GM18499 (cell line): ENCODE measurements at regions not wholly inside any gene's neighbourhood (a gene's known extent, or its start where the extent isn't known, plus 50 kb on each side); places are given as distances from the start of the nearest gene placed in this dataset.

ENCODE experiments used
- ATAC-seq: cut with Tn5 transposase; IDR thresholded peaks from one replicate; pipeline ENCODE4 v1.9.1; 2021; ENCODE audit warnings: moderate number of reproducible peaks; ENCODE audit not compliant: insufficient read depth, unreplicated experiment

- ATAC-seq = no peak
Observed at GRCh38 chr9:81141961-81142360, 547.4 kb downstream of the TLE1 start.

- no peak for ATAC-seq
Observed at GRCh38 chr9:81137976-81138568, 551.3 kb downstream of the TLE1 start.

GRCh38 chr9:81132796-81133195, 556.6 kb downstream of the TLE1 start:
- ATAC-seq = no peak

DNA sequence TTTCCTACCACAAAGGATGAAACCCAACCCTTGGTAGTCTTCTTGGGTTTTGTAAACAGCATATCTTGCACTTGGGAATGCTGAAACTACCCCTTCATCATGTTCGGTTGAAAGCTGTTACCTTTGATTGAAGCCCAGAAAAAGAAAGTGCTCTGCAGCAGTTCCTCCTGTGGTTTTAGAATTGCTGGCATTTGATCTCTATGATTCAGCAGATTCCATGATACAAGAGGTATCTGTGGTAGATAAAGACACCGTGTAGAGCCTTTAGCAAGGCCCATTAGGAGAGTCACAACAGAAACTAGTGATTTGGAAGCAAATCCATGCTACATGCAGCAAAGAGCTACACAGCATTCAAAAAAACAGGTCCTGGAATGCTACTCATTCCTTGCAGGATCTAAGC, 557.0 kb downstream of the TLE1 start:
- ATAC-seq = no peak

DNA sequence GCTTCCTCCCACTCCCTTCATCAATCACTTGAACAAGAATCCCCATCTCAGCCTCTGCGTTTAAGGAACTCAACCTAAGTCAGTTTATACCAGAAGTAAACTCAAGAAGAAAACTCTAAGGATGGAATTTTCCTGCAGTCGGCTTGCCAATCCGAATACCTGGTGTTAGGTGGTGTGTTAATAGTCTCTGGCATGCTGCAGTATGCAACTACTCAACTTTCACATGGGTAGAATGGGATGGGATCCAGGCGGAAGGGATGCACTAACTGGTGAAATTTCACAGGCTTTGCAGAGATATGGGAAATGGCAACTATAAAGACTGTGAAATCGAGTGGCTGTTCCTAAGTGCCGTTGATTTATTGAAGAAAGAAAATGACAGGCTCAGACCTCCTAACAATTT, 560.6 kb downstream of the TLE1 start:
- no peak for ATAC-seq

DNA sequence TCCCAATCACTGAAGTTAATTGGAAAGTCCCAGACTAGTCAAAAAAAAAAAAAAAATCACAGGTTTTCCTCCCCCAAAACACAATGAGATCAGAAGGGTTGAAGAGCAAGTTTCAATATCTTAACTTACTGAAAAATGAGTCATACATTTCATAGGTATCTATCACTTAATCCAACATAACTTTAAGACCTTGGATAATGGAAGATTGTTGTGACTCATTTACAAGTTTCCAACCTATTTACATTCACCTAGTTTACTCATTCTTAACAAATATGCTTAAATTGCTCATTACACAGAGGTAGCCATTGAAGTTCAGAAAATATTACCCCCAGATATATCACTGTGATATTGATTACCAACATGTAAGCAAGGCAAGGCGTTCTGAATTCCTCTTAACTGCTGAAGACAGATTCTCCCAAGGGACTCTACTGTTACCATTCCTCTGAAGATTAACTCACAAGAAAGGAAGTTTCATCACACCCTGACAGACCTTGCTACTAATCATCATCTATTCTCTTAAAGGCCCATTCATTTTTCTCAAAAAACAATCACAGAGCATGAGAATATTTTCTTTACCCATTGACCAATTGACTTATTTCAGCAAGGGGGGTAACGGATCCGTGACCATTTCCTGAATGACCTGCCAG, 563.8 kb downstream of the TLE1 start:
- no peak for ATAC-seq

DNA sequence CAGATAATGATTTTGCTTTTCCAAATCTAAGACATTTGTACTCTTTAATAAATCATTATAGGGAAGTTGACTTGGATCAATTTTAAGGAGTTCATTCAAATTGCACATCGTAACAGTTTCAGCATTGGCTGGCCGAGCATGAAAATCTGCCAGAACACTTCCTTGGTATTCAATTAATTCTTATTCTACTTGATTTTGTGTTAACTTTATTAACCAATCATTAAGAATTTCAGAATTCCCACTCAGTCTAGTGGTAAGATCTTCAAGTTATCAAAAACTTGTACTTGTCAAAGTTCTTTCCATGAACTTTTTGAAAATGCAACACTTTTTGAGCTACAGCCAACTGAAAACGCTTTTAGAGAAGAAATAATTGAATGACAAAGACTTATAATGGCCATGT, 565.8 kb downstream of the TLE1 start:
- no peak for ATAC-seq

GRCh38 chr9:81122749-81123148, 566.6 kb downstream of the TLE1 start:
- no peak for ATAC-seq

- no peak for ATAC-seq
Observed at GRCh38 chr9:81119591-81119990, 569.8 kb downstream of the TLE1 start.

GRCh38 chr9:81118416-81118815, 570.9 kb downstream of the TLE1 start:
- ATAC-seq = no peak

- ATAC-seq = no peak
Observed at GRCh38 chr9:81116340-81117137, 572.8 kb downstream of the TLE1 start.

DNA sequence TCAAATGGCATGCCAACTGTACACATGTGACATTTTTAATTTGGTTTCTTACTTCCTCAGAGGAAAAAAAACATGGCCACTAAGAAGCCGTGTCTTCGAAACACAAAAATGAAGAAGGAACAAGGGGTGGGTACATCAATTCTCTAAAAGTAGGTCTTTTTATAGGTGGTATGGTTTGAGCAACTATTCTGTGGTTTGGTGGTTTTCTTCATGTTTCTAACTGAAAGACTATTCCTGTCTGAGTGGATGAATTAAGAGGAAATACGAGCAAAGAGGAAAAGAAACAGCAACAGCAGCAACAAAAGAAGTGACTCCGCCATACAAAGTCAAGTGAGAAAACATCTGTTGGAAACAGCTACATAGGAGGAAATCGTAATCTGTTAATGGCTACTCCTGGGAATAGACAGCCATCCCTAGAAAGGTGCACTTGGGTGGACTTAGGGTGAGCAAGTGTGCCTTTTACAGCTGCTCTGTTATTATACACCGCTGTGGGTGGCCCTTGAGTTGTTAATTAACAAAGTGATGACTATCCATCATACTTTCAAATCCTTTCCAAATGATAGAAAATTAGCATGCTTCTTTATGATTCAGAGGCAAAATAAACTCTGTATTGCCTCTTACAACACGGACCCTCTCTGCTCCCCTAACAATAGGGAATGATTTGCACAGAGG, 575.8 kb downstream of the TLE1 start:
- ATAC-seq = no peak

- no peak for ATAC-seq
Observed at GRCh38 chr9:81112627-81113452, 576.5 kb downstream of the TLE1 start.

- no peak for ATAC-seq
Observed at GRCh38 chr9:81108821-81109220, 580.5 kb downstream of the TLE1 start.

- no peak for ATAC-seq
Observed at GRCh38 chr9:81108391-81108790, 581.0 kb downstream of the TLE1 start.

DNA sequence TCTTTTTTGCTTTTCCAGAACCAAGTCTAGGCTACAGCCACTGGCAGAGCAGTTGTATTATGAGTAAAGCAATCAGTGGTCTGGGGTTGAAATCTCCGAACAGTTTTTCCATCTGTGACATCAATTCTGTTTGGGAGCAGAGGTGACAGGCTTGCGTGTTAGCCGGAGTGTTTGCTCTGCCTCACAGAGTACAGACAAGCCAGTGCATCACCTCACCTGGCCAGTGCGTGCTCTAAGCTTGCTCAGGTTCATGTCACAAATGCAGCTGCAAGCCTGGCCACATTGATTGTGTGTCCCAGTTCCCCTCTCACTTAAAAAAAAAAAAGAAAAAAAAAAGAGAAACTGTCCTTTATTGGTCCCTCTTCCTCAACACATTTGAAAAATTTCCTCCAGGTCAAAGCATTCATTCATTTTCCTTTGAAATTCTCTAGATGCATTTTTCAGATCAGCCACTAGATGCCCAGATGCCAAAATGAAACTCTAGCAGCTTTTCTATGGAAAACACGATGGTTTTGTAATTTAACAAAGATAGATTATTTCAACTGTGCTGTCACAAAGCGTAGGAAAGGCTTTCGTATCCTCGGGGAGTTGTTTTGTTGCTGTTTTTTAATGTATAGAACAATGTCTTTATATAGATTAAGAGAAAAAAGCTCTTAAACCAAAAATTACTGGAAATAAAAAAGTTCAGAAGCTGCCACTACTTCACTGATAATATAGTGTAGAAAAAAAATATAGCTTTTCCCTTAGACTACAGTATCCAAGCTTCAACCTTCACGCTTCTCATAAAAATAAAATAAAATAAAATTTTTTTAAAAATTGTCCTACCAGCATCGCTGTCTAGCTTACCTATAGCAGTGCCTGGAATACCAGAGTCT, 585.5 kb downstream of the TLE1 start:
- no peak for ATAC-seq

GRCh38 chr9:81097131-81097847, 592.1 kb downstream of the TLE1 start:
- ATAC-seq = no peak

GRCh38 chr9:81096625-81097024, 592.7 kb downstream of the TLE1 start:
- no peak for ATAC-seq

DNA sequence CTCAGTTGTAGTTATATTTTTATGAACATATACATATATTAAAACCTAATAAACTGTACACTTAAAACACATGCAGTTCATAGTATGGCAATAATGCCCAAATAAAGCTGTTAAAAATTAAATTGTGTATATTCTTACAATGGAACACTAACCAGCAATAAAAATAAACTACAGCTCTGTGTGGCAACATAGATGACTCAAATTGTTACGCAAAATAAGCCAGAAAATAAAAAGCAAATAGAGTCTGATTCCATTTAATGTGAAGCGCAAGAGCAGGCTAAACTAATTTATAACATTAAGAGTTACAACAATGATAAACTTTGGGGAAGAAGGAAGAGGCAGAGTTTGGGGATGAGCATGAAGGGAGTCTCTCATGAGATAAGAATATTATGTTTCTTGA, 597.3 kb downstream of the TLE1 start:
- ATAC-seq = no peak
